MCF 10A (cell line): ENCODE measurements at regions not wholly inside any gene's neighbourhood (a gene's known extent, or its start where the extent isn't known, plus 50 kb on each side); places are given as distances from the start of the nearest gene placed in this dataset.
"Not testable (repeated sequence)": the region's sequence is repeated elsewhere in the genome, so short reads cannot be mapped to it uniquely, and the experiment has no call there.

ENCODE experiments used
- BruUV-seq: library from RNA; stranded (reverse); fragments of 400-500 nt; replicated peaks from 2 replicates; lab custom pipeline; 2021; lab: Mats Ljungman, UMichigan
- CTCF ChIA-PET: fragments of 300-600 bp; sonication (Branson Sonifier 250); formaldehyde crosslinking; extraction: SDS; loops from one replicate; lab custom pipeline; 2021; ENCODE audit warnings: antibody characterized with exemption, inconsistent platforms; lab: Yijun Ruan, JAX
- POLR2A ChIA-PET: fragments of 300-600, 350-650 bp; sonication (Branson Sonifier 250); formaldehyde crosslinking; extraction: SDS; loops from one replicate; lab custom pipeline; 2020; ENCODE audit warnings: antibody characterized with exemption, inconsistent platforms; lab: Yijun Ruan, JAX
- DNase-seq: peaks from one replicate; pipeline ENCODE4 v3.0.0-alpha.2; 2018; ENCODE audit not compliant: unreplicated experiment
- H3K27ac Mint-ChIP-seq: one replicate; pipeline ENCODE4 v1.8.0; 2022; ENCODE audit warnings: mild to moderate bottlenecking, low read depth, mixed read lengths; ENCODE audit not compliant: unreplicated experiment
- H3K27me3 Mint-ChIP-seq: one replicate; pipeline ENCODE4 v1.8.0; 2022; ENCODE audit warnings: mixed read lengths; ENCODE audit not compliant: insufficient read depth, unreplicated experiment
- H3K36me3 Mint-ChIP-seq: one replicate; pipeline ENCODE4 v1.8.0; 2022; ENCODE audit warnings: mild to moderate bottlenecking, moderate library complexity, mixed read lengths; ENCODE audit not compliant: insufficient read depth, unreplicated experiment
- H3K4me1 Mint-ChIP-seq: one replicate; pipeline ENCODE4 v1.8.0; 2022; ENCODE audit warnings: mixed read lengths; ENCODE audit not compliant: insufficient read depth, unreplicated experiment
- H3K4me3 Mint-ChIP-seq: one replicate; pipeline ENCODE4 v1.8.0; 2022; ENCODE audit warnings: mild to moderate bottlenecking, moderate library complexity, mixed read lengths; ENCODE audit not compliant: unreplicated experiment
- H3K9me3 Mint-ChIP-seq: one replicate; pipeline ENCODE4 v1.8.0; 2022; ENCODE audit warnings: mixed read lengths; ENCODE audit not compliant: unreplicated experiment
- intact Hi-C: fragments of 100-400 bp; cut with micrococcal nuclease; formaldehyde crosslinking; loops from 2 replicates; pipeline ENCODE4 v1.14.1; 2022
- TF ChIP-seq, protein P1 (sequence below): fragments of 200-600 bp; IDR thresholded peaks from one replicate; pipeline ENCODE4 v1.8.0; 2022; ENCODE audit warnings: antibody characterized with exemption, mild to moderate bottlenecking; ENCODE audit not compliant: unreplicated experiment

DNA sequence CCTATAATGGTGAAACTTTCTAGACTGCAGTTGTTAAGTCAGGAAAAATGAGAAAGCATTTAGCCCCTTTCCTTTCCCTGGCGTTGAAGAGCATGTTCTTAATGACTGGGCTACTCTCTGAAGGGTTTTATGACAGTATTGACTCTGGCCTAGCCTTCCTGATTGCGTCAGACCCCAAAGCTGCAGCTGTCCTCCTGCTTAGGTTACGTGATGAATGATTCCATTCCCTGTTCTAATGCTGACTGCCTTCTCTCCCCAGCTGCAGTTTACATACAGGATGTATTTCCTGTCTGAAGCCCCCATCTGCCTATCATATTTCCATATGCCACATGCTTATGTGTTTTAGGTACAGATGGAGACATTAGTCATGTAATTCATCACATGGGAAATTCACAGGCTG is 105.8 kb upstream of the EGFL6 start:
- ChIA-PET POLR2A (interaction anchor here (0.7 to 1.0 kb wide), 2 partner anchors 9 to 404 kb away, joined by 4 read pairs; no protein-coding TSS in a partner anchor), CTCF (interaction anchor here (0.7 to 1.2 kb wide), 2 partner anchors 25 to 26 kb away, joined by 3 to 5 read pairs; no protein-coding TSS in a partner anchor)
- DNase-seq = peak; percentile 69
- TF ChIP-seq, protein P1, sequence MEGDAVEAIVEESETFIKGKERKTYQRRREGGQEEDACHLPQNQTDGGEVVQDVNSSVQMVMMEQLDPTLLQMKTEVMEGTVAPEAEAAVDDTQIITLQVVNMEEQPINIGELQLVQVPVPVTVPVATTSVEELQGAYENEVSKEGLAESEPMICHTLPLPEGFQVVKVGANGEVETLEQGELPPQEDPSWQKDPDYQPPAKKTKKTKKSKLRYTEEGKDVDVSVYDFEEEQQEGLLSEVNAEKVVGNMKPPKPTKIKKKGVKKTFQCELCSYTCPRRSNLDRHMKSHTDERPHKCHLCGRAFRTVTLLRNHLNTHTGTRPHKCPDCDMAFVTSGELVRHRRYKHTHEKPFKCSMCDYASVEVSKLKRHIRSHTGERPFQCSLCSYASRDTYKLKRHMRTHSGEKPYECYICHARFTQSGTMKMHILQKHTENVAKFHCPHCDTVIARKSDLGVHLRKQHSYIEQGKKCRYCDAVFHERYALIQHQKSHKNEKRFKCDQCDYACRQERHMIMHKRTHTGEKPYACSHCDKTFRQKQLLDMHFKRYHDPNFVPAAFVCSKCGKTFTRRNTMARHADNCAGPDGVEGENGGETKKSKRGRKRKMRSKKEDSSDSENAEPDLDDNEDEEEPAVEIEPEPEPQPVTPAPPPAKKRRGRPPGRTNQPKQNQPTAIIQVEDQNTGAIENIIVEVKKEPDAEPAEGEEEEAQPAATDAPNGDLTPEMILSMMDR = no peak
- peaks cover 12% of the 10 kb centered on the region for H3K4me1 Mint-ChIP-seq
- H3K36me3 Mint-ChIP-seq = no peaks in the 10 kb centered on the region
- no peak overlapping the region for H3K27ac Mint-ChIP-seq
- no TSS peak for BruUV-seq
- peaks cover 45% of the 10 kb centered on the region for H3K27me3 Mint-ChIP-seq
- peaks cover 9% of the 10 kb centered on the region for H3K9me3 Mint-ChIP-seq
- intact Hi-C loops = no loop called here
- no peak overlapping the region for H3K4me3 Mint-ChIP-seq

DNA sequence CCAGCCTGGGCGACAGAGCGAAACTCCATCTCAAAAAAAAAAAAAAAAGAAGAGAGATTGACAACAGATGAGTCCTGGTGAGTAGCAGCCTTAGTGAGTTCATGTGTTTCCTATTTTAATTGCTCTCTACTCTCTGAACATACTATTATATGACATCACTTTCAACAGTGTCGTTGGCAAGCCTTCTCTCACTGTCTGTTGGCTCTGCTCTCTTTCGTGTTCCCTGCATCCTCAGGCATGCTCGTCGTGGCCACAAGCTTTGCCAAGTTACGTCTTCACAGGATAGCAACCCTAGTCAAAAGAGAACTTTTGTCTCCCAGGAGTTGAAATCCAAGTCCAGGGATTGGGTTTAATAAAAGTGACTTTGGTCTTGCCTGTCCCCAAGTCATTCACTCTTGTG is 117.1 kb upstream of the EGFL6 start:
- intact Hi-C loops = no loop called here
- no peak for DNase-seq
- H3K36me3 Mint-ChIP-seq = no peaks in the 10 kb centered on the region
- H3K4me3 Mint-ChIP-seq = no peak overlapping the region
- H3K4me1 Mint-ChIP-seq = no peaks in the 10 kb centered on the region
- ChIA-PET CTCF (interaction anchor here (2.1 kb wide), 1 partner anchor 36 kb away, joined by 7 read pairs; no protein-coding TSS in a partner anchor), POLR2A (interaction anchor here (0.6 kb wide), 1 partner anchor 168 kb away, joined by 3 read pairs; no protein-coding TSS in a partner anchor)
- H3K27ac Mint-ChIP-seq = no peak overlapping the region
- no peaks in the 10 kb centered on the region for H3K9me3 Mint-ChIP-seq
- TF ChIP-seq, protein P1 = no peak
- H3K27me3 Mint-ChIP-seq = peaks cover 41% of the 10 kb centered on the region
- no TSS peak for BruUV-seq

DNA sequence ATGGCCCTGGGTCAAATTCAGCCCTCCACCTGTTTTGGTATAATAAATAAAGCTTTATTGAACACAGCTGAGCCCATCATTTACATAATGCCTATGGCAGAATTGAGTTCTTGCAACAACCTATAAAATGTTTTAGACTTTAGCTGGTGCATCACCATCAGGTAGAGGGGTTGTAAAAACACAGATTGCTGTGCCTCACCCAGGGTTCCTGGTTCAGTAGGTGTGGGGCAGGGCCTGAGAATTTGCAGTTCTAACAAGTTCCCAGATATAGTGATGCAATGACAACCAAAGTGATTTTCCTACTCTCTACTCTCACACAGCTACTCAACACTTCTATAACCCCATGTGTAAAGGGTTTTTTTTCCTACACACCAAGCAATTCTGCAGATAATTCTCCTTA is 120.0 kb upstream of the EGFL6 start:
- no TSS peak for BruUV-seq
- peaks cover 33% of the 10 kb centered on the region for H3K27me3 Mint-ChIP-seq
- no peak overlapping the region for H3K4me3 Mint-ChIP-seq
- H3K9me3 Mint-ChIP-seq = no peaks in the 10 kb centered on the region
- H3K36me3 Mint-ChIP-seq = no peaks in the 10 kb centered on the region
- intact Hi-C loops = no loop called here
- POLR2A ChIA-PET = no interaction called here
- H3K4me1 Mint-ChIP-seq = no peaks in the 10 kb centered on the region
- TF ChIP-seq, protein P1 = no peak
- H3K27ac Mint-ChIP-seq = no peak overlapping the region
- DNase-seq = no peak
- CTCF ChIA-PET = interaction anchor here (0.6 to 1.6 kb wide), 2 partner anchors 36 to 499 kb away, joined by 3 read pairs; no protein-coding TSS in a partner anchor

DNA sequence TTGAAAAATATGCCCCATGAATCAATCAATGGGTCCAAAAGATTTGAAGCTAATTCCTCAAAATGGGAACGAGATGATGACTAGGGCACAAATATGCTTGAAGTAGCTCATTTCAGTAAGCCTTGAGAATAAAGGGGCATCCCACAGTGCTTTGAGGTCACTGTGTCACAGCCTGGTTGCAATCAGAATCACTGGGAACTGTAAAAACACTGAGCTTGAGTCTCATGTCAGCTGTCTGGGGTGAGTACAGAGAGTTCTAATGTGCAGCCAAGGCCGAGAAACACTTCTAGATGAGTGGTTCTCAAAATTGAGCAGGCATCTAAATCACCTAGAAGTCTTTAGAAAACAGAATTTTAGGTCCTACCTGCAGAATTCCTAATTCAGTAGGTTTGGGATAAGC is 120.5 kb upstream of the EGFL6 start:
- Mint-ChIP-seq H3K4me3 (no peak overlapping the region), H3K36me3 (no peaks in the 10 kb centered on the region), H3K27ac (no peak overlapping the region), H3K27me3 (peaks cover 33% of the 10 kb centered on the region), H3K4me1 (no peaks in the 10 kb centered on the region), H3K9me3 (no peaks in the 10 kb centered on the region)
- TF ChIP-seq, protein P1 = no peak
- CTCF ChIA-PET = interaction anchor here (0.6 to 0.7 kb wide), 3 partner anchors 128 to 498 kb away, joined by 3 read pairs; no protein-coding TSS in a partner anchor
- no peak for DNase-seq
- intact Hi-C loops = no loop called here
- POLR2A ChIA-PET = no interaction called here
- BruUV-seq = no TSS peak

DNA sequence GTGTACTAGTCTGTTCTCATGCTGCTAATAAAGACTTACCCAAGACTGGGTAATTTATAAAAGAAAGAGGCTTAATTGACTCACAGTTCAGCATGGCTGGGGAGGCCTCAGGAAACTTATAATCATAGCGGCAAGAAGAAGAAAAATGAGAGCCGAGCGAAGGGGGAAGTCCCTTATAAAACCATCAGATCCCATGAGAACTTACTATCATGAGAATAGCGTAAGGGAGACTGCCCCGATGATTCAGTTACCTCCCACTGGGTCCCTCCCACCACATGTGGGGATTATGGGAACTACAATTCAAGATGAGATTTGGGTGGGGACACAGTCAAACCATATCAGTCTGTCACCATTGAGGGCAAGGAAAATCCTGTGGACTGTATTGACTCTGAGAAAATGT is 121.8 kb upstream of the ATXN3L start:
- POLR2A ChIA-PET, H3K36me3 Mint-ChIP-seq, H3K4me3 Mint-ChIP-seq, H3K4me1 Mint-ChIP-seq, CTCF ChIA-PET, DNase-seq, BruUV-seq, intact Hi-C loops, H3K27ac Mint-ChIP-seq, H3K9me3 Mint-ChIP-seq: not testable (repeated sequence)
- peaks cover 12% of the 10 kb centered on the region for H3K27me3 Mint-ChIP-seq
